Activated CD8-positive, alpha-beta memory T cell treated with anti-CD3 and anti-CD28 coated beads for 24 hours (primary cell): ENCODE measurements at regions not wholly inside any gene's neighbourhood (a gene's known extent, or its start where the extent isn't known, plus 50 kb on each side); places are given as distances from the start of the nearest gene placed in this dataset.

Experiments
- DNase-seq: peaks from one replicate; pipeline ENCODE4 v3.0.0-alpha.2; 2020

DNA sequence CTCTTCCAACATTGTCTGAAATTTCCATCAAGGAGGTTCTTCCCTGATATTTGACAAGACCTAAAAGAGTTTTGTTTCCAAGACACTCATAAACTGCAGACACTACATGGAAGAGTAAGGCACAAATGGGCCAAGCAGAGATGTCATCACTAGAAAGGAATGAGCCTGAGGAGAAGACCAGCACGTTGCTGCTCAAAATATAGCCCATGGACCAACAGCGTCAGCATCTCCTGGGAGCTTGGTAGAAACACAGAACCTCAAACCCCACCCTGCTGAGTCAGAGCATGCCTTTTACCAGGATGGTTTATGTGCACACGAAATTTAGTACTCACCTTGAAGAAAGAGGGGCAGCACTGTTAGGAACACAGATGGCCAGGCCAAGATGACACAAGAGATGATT is 128.7 kb upstream of the MID1 start:
- no peak for DNase-seq

DNA sequence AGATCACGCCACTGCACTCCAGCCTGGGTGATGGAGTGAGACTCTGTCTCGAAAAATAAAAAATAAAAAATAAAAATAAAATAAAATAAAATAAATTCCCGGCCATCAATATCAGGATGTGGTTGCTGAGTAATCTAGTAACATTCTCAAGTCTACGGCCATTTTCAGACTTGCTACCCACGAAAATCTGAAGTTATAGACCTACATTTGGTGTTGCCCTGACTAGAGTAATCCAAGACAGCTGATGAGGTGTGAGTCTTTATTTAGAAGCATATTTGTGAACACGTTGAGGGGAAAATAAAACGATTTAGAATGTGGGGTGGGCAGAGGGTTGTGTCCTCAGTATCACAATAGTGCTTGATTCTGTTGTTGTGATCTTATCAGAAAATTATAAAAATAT is 130.2 kb upstream of the MID1 start:
- no peak for DNase-seq

DNA sequence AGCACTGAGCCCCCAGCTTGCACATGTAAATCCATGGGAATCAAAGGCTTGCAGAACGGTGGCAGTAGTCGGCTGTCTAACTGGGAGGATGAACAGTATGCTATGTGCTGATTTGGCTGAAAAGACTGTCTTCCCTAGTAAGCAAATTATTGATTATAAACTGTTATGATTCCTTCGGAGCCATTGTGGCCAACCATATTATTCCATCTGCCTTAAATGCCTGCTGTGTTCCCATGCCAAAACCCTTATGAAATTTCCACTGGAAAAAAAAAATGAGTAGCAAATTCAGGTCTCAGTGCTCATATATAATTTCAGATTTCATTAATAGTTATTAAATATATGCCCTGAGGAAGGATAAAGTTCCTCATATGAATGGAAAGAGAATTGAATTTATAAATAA is 132.7 kb upstream of the MID1 start:
- DNase-seq: no peak

DNA sequence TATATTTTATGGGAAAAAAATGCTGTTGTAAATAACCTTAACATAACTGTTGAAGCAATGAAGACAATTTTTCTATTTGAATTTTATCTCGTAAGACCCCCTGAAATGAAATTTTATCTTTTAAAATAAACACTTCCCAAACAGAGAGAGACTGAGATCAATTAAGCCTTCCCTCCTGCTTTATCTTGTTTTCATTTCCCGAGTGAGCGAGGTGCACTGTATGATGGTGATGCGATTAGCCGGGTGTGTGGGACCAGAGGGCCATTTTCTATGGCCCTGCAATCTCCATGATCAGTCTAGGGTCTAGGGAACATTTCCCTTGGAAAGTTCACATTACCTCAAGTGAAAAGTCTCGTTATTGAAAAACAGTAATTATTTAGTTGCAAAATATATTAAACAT is 134.1 kb upstream of the MID1 start:
- no peak for DNase-seq

DNA sequence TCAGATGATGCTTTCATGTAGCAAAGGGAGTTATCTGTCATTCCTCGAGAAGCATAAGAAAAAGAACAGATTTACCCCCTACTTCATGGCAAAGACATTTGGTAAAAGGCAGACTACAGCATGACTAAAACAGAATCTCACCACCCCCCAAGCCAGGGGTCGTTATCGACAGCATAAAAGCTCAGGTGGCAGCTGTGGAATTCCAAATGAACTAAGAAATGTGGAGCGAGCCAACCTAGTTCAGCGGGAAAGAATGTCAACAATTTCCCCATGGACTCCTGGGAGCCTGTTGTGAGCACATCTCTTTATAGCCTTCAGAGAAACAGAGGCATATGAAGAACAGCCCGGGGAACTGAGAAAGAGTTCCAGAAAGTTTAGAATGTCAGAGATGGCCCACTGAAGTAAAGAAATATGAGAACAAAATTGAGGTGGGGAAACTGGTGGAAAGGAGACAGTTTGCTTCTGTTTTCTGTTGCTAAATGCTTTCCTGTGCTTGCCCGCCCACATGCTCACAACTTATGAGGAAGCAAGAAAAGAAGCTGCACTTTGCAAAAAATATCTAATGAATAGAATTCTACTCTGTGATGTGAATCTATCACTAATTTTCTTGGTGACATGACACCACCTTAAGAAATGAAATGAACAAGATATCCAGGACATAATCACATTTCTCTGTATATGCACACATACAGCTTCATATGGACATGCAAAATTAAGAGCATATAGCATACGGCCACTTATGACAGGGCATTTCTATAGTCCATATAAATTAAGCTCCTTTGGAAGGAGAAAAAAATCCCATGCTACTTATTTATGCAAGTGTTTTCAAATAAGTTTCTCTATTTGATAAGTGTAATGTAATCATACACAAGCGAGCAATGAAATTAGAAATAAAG is 135.3 kb upstream of the MID1 start:
- no peak for DNase-seq

DNA sequence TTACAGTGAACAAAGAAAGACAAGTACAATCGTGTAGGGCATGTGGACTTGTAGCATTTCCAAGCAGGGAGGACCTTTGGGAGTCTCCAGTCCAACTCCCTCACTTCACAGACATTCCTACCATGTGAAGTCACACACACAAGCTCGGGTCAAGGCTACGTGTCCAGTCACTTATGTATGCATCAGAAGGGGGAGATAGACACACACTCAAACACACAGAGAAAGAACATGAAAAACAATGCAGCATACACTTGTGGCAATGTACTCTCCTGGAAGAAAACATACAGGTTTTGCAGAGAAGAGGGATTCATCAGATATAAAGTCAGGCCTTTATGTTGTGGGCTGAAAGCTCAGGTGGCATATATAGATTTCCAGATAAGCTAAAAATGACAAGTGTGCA is 136.1 kb upstream of the MID1 start:
- no peak for DNase-seq

DNA sequence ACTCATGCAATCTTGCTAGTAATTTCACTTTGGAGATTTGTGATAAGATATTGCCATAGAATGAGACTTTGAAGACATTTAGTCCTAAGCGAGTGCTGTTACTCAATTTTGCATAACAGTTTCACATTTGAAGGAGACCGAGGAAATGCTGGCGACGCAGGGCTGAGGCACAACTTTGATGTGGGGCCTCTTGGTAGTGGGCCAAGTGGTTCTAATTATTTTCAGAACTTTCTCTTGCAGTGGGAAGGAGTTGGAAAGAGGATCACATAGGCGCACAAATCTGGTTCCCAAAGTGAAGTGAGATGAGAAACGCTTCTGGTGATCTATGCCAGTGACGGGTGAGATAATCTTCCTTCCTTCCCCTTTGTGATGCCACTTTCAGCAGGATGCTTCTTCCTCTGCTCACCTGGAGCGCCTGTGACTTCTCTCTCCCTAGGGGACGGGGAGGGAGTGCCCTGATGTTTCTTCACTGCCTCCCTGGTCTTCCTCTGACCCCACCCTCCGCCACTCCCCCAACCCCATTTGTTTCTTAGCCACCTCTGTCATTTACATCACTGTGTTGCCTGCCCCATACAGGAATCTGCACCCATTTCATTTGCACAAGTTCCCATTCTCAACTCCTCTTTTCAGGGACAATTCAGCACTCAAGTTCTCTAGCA is 138.9 kb upstream of the MID1 start:
- DNase-seq: no peak

DNA sequence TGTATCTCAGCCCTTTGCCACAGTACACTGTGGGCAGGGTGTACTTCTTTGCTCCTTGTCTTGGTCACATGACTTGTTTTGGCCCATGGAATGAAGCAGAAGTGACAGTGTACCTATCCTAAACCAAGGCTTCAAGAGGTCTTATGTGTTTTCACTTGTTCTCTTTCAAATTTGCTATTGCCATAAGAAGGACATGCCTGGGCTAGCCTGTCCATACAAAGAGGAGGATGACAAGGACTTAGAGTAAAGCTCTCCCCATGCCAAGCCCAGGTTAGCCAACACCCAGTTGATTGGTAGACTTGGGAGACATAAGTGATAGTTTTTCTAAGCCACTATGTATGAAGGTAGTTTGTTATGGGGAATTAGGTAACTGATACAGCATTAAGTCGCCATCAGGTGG is 141.1 kb upstream of the MID1 start:
- DNase-seq: no peak

DNA sequence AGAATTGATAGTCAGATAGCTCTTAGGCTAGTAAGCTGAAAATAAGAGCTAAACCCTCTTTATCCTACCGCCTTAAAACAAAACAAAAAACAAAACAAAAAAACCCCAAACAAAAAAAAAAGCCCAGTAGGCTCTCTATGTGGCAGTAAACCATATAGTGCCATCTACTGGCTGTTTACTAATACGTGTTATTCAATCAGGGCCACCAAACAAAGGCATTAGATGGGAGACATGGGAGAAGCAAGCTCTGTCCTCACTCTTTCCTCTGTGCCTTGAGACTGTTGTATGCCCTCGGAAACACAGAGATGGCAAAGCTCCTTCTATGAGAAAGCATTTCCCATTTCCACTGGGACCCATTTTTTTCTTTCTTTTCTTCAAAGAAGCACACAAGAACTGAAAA is 148.8 kb upstream of the MID1 start:
- no peak for DNase-seq

DNA sequence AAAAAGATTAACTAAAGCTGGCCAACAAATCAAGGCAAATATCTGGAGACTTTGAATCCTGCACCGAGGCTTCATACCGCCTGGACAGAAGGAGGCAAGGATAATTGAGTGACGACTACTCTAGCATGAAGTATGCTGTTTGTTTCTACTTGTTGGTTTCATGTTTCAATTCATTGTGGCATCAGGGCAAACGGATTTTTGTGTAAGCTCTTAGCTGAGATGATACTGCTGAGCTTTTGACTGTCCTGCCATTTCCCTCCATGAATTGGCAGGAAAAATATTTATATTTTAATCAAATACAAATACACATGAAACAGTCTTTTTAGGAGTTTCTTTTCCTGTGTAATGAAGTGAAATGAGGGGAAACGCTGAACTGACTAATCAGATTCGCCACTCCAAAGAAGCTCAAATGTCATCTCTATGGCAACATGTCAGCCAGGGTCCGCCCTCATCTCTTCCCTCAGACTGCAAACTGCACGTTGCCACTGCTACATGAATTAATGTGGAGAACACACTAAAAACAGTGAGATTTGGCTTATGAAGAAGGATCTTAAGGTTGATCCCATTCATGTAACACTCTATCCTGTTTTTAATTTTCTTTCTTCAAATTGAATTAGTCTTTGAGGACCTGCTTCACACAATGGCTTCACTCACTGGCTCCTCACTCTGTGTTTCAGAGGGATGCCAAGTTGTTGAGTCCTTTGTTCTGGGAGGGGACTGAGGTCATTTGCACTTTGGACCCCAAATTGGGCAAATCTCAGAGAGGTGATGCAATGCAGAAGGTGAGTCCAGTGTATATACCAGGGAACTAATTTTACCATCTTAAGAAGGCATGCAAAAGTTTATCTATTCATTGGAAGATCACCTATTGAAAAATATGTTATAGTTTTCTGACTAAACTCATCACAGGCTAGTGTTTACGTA is 149.6 kb upstream of the MID1 start:
- no peak for DNase-seq

DNA sequence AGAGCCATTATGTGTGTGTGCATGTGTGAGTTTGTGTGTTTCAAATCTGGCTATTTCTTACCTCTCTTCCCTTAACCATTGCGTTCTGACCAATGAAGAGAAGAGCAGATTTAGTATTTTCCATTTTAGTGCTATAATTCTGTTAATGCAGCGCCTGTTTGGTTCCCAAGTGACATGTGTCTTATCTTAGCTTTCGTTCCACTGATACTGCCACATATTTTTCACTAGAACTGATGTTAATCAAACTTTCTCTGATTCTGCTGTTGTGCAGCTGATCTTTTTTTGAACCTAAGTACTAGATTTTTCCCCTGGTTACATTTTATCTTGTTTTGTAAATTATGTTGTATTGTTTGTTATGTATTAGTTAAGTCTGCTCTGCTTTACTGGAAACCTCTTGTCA is 152.9 kb upstream of the MID1 start:
- no peak for DNase-seq

DNA sequence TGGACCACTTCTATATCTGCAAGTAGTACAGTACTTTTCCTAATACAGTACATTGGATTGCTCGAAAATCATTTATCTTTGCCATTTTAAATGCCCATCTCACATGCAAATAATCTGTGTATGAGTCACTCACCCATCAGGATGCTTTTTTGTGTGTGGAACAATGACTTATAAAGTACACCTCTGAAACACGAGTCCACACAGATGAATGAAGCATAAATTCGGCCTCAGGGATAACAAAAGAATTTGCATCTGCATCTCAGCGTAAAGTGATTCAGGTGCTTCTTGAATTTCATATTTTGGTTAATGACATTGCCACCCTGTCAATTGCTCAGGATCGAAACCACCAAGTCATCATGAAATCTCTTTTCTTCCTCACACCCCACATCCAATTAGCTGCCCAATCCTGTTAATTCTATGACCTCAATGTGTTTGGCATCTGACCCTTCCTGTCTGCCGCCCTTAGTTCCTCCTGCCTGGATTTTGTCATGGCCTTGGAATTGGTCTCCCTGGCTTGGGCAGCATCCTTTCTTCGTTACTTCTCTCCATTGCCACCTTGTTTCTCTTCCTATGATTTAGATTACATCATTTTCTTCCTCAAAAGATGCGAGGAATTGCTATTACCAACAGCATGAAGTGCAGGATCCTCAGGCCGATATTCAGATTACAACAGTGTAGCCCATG is 161.6 kb upstream of the MID1 start:
- no peak for DNase-seq

DNA sequence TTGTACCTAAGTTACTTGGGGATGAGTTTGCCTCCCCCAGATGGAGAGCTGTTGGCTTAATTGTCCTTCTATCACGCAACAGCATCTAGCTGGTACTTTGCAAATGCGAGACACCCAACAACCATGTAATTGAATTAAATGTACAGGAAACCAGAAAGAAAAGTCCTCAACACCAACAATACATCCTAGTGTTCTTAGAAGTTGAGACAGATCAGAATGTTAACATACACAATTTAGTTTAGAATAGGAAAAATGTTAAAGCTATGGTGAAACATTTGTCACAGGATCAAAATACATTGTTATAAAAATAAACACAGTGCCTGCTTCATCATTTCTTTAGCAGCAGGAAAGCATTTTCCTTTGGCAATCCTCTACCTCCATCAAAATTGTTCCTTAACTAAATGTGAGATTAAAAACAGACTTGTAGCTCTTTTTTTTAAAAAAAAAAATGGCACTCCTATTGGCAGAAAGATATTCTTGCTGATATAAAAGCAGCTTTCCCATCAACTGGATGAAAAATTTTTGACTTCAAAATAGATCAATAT is 163.1 kb upstream of the MID1 start:
- DNase-seq: no peak

DNA sequence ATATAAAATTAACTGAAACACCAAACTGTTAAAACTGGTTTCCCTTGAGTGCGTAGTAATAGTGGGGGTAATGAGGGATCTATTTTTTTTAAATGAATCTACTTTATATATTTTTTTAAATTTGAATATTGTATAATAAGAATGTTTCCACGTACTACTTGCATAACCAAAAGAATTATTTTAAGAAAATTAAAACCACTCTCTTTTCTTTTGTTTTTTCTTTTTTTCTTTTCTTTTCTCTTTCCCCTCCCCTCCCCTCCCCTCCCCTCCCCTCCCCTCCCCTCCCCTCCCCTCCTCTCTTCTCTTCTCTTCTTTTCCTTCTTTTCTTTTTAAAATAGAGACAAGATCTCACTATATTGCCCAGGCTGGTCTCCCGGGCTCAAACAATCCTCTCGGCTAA is 166.9 kb upstream of the MID1 start:
- no peak for DNase-seq

DNA sequence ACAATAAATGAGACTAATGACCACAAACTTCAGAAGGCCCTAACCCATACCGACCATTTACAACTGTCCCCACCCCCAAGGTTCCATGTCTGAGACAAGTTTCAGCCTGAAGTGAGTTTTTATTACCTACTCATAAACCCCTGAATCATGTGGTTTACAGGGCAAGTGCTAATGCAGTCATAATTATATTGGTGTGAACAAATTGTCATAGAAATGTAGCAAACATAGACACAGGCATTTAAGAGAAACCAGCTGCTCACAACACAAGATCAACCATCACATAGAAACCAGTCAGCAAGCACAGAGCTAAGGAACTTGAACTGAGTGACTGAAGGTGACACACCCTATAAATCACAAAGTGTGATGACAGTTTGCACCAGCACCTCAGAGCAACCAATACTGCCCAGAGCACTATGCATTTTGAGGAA is 173.8 kb upstream of the MID1 start:
- no peak for DNase-seq

DNA sequence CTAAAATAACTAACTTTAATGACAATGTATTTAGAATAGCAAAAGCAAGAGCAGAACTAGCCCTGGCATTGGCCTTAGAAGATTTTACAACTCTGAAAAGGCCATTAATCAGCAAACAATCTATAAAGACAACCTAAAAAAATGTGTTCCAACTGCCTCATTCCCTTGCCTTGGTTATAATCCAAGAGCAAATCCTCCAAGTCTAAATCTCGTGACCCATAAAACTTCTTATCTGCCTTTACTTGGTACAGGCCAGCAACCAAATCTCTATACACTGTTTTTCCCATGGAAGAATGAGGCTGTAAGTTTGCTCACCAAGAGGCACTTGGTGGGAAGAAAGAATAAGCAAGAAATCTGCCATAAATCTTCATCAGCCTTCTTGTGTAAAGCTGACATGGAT is 175.3 kb upstream of the MID1 start:
- no peak for DNase-seq

DNA sequence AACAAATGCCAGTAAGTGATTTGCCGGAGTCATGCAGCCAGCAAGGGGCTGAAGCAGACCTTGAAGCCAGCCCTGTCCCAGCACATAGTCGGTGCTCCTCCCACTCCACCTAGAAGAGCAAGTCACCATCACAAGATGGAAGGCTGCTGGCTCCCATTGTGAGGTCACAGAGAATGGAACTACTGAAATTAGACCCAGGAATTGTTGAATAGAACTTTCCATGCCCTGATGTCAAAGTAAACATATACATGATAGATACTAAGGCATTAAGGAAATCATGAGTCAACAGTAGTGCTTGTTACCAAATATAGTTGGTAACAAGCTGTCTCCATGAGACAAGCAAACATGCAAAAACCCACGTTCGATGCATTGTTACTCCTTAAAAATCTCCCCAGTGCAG is 177.1 kb upstream of the MID1 start:
- DNase-seq: no peak

DNA sequence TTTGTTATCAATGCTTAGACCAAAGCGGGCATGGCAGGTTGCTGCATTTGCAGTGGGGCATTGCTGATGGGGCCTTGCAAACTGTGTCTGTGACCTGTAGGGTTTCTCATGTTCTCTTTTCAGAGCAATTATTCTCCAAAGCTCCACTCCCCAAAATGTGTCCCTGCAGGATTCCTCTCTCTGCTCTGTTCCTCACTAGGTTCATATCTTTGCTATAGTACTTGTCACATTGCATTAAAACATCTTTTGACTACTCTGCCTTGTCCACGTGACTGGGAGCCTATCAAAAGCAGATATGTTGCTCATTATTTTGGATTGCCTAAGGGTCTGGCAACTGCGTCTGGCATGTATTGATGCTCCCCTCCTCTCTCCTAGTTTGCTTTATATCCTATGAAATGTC is 177.7 kb upstream of the MID1 start:
- no peak for DNase-seq

DNA sequence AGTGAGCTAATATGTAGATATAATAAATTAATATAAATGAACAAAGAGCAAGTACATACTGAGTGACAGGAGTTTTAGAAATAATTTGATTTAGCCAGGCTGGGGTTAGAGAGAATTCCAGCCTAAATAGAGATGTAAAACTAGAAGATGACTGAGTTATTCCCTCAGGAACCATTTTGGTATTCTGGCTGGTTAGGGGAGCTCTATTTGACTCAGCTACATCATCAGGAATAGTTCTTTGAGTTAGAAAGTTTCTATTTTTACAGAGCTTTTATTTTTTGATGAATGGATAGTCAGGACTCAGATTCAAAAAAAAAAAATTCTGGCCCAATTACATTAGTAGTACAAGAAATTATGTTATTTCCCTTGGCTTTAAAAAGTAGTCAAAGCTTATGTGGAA is 180.4 kb upstream of the MID1 start:
- no peak for DNase-seq

DNA sequence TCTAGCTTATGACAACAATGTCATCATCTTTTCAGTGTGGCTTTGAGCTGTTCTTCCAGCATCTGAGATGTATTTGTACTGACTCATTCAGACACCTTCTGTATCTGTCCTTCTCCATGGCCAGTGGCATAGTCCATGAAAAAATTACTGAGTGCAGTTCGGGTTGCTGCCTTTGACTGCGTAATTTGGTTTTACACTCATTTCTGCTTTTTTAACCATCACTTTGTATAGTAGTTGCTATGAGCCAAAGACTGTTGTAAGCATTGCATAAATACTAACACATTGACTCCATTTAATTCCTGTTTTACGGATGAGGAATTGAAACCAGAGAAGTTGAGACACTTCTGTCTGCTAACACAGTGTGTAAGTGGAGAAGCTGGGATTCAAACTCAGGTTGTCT is 190.7 kb upstream of the MID1 start:
- no peak for DNase-seq

DNA sequence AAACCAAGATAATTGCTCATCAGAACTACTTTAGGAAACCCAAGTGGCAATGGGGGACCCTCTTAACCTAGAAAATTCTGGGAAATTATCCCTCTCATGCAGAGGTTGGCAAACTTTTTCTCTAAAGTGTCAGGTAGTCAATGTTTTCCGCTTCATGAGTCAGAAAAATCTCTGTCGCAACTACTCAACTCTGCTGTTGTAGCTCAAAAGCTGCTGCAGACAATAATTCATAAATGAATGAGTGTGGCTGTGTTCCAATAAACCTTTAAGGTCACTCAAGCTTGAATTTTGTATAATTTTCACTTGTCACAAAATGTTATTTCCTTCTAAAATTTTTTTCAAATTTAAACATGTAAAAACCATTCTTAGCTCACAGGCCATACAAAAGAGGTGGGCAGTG is 193.4 kb upstream of the MID1 start:
- no peak for DNase-seq

DNA sequence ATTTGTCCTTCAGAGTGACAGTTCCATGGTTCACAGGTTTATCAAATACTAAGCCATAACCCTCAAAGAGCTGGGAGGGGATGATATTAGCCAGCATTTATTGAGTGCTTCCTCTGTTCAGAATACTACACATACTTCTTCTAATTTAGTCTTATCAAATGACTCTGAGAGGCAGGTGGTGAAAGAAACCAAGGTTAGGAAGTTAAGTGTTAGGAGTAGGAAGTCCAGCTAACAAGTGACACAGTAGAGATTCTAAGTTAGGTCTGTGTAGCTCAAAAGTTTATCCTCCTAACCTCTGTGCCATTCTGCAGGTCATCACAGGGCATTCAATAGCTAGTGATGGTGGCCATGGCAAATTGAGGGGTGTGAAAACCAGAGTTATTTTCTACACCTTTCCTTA is 198.3 kb upstream of the MID1 start:
- DNase-seq: no peak

DNA sequence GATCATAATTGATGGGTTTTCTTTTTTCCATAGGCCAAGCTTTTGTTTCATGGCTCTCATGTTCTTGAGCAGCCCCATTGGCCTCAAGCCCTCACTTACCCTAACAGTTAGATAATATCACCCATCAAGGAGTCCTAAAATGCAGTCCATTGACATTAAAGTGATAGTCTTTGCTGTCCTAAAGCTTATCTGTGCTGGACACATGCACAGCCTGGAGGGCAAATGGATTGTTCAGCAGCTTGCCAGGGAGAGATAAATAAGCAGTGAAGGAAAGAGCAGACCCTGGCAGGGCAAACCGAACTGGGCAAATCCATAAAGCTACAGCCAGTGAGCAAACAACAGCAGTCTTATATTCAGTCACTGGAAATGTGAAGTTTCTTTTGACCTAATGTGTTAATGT is 199.6 kb upstream of the MID1 start:
- DNase-seq: no peak
